Omental fat pad (tissue), 3 donors: ENCODE measurements at regions not wholly inside any gene's neighbourhood (a gene's known extent, or its start where the extent isn't known, plus 50 kb on each side); places are given as distances from the start of the nearest gene placed in this dataset.

Experiments
- ATAC-seq: fragments of 150-250 bp; one replicate; pipeline ENCODE4 v1.9.1; 2016; ENCODE audit warnings: mild to moderate bottlenecking, moderate library complexity; ENCODE audit not compliant: low FRiP score
- DNase-seq: peaks from one replicate; pipeline ENCODE4 v3.0.0-alpha.2; 2019; ENCODE audit warnings: low spot score
- TF ChIP-seq, protein P1 (sequence below), 3 donors: fragments of 450-650 bp; IDR thresholded peaks; one replicate each; pipeline ENCODE4 v1.5.1; 2016 to 2017; ENCODE audit warnings: antibody characterized with exemption in 3 of 3, mild to moderate bottlenecking in 3 of 3, moderate library complexity in 2 of 3

DNA sequence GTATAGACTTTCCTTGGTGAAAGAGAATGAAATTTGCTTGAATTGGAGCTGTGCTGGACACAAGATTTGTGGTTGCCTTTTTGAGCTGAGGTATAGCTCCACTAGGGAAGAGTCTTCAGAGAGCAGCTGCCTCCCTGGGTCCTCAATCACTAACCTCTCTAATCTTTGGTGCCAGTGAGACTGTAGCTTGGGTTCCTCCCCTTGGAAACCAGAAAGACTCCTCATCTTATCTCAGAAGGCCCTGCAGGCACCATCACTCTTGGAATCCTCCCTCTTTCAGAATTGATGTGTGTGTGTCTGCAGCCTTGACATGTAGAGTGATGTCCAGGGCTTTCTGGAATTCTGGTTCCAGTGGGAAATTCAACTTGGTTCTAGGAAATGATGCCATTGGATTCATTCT, 426.5 kb downstream of the RPS24 start:
- TF ChIP-seq, protein P1, sequence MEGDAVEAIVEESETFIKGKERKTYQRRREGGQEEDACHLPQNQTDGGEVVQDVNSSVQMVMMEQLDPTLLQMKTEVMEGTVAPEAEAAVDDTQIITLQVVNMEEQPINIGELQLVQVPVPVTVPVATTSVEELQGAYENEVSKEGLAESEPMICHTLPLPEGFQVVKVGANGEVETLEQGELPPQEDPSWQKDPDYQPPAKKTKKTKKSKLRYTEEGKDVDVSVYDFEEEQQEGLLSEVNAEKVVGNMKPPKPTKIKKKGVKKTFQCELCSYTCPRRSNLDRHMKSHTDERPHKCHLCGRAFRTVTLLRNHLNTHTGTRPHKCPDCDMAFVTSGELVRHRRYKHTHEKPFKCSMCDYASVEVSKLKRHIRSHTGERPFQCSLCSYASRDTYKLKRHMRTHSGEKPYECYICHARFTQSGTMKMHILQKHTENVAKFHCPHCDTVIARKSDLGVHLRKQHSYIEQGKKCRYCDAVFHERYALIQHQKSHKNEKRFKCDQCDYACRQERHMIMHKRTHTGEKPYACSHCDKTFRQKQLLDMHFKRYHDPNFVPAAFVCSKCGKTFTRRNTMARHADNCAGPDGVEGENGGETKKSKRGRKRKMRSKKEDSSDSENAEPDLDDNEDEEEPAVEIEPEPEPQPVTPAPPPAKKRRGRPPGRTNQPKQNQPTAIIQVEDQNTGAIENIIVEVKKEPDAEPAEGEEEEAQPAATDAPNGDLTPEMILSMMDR (IDR thresholded peaks at IDR 0.05), result no peak
- DNase-seq (peak; percentile 7), ATAC-seq (no peak)

DNA sequence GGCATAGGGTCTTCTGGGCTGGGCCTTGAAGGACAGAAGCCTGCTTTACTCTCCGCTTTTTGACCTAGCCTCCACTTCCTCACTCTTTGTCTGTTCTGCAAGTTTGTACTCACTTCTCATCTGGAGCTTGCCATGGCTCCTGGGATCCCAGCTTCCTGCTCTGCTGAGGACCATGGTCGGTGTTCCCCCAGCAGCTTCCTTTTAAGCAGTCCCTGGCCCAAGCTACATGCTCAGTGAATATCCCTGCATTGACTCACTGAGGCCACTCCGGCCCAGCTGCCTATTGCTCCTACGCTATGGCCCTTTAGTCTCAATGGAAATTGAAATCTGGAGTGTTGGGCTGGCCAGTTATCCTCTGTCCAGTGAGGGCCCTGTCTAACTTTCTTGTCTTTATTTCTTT, 427.7 kb downstream of the RPS24 start:
- TF ChIP-seq, protein P1 (IDR thresholded peaks at IDR 0.05), result no peak
- DNase-seq (peak; percentile 14), ATAC-seq (no peak)

DNA sequence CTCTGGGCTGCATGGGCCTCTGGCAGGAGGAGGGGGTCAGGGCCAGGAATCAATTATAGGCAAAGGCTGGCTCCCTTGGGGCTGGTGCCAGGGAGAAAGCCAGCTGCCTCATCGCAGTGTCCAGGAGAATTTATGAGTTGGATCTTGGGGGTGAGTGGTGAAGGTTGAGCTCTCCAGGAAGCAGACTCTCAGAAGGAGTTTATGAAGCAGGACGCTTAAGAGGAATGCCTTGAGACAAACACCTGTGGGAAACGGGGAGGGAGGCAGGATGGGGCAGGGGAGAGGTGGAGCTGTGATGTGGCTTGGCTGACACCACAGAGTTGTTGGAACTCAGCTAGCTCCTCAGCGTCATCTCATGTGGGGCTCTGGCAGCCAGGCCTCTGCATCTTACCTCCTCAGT, 428.5 kb downstream of the RPS24 start:
- ATAC-seq, result no peak
- DNase-seq, result peak; percentile 15
- TF ChIP-seq, protein P1 (IDR thresholded peaks at IDR 0.05), result no peak

DNA sequence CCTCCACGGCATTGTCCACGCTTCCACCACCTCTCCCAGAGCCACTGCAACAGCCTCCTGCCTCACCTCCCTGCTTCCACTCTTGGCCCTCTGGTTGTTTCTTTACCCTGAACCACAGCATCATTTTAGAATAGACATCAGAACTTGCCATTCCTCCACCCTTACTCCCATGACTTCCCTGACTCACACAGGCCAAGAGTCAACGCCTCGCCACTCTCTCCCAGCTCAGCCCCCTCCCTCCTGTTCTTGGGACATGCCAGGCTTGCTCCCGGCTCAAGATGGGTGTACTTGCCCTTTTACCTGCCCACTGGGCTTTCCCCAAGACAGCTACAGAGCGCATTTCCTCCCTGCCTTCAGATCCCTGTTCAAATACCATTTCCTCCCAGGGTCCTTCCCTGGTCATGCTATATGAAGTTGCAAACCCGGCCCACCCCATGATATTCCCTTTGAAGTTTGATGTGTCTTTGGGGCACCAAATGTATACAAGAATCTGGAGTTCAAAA, 429.1 kb downstream of the RPS24 start:
- DNase-seq (peak; percentile 14), ATAC-seq (no peak)

DNA sequence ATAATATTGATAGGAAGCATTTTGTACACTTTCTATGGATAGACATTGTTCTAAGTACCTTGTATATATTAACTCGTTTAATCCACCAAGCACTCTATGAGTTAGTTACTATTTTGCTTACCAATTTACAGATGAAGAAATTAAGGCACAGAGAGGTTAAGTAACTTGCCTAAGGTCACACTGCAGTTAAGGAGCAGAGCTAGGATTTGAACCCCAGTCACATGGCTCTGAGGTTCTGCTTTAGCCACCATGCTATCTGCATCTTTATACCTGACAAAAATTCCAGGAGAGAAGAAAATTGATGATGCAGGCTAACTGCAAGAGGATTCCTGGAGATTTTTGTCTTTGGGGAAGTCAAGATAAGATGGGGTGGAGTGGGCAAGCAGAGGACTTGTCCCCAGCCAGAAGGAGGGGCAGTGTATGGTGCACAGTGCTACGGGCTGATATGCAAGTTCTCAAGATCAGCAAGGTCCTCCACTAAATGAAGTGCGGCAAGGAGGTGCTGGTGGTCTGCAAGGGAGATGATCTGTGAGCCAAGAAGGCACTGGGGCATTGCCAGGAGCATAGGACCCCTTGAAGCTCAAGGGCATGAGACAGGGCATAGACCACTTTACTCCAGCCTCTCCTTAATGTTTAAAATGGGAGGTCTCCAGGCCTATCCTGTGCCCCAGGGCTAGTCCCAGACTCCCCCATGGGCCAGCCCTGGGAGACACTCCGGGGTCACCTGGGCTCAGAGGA, 430.6 kb downstream of the RPS24 start:
- ATAC-seq (no peak), DNase-seq (no peak)
- TF ChIP-seq, protein P1 (IDR thresholded peaks at IDR 0.05), result no peak

More for the DNA sequence above, 429.1 kb downstream of the RPS24 start:
- TF ChIP-seq, protein P1 (IDR thresholded peaks at IDR 0.05), result no peak

DNA sequence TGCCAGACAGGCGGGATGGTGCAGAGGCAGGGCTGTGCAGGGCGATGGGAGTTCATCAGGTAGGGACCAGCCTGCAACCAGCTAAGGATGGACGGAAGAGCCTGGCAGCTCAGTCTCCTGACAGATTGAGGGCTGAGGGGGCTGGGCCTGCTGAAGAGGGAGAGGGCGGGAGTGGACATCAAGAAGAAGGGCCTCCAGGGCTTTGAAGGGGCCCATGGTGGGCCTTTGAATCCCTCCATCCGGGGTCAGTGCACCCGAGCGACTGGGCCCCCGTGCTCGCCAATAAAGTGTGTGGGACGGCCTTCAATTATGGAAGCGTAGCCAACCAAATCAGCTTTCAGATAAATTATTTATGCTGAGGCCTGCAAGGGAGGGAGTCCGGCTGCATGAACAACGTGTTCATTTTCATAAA, 431.2 kb downstream of the RPS24 start:
- no peak for DNase-seq
- TF ChIP-seq, protein P1 (IDR thresholded peaks at IDR 0.05), result no peak
- ATAC-seq, result no peak

DNA sequence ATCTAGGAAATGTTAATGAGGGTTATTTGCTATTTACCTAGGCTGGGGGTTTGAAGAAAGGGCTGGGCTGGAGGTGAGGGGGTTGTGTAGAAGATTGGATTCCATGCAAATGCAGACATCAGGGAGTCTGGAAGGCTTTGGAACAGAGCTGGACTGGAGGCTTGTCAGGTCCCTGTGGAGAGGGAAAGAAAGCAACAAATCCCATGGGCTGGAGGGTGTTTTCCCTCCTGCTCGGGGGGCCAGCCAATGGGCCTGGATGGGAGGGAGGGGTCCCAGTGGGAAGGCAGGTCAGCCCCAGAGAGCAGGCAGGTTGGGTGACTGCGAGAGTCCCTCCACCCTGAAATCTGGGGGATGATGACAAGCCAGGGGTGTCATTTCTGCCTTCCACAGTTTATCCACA, 431.8 kb downstream of the RPS24 start:
- no peak for DNase-seq

More for the DNA sequence above, 431.8 kb downstream of the RPS24 start:
- ATAC-seq, result no peak
- TF ChIP-seq, protein P1 (IDR thresholded peaks at IDR 0.05), result no peak
